ENCODE measurements at regions not wholly inside any gene's neighbourhood (a gene's known extent, or its start where the extent isn't known, plus 50 kb on each side); places are given as distances from the start of the nearest gene placed in this dataset.

DNA sequence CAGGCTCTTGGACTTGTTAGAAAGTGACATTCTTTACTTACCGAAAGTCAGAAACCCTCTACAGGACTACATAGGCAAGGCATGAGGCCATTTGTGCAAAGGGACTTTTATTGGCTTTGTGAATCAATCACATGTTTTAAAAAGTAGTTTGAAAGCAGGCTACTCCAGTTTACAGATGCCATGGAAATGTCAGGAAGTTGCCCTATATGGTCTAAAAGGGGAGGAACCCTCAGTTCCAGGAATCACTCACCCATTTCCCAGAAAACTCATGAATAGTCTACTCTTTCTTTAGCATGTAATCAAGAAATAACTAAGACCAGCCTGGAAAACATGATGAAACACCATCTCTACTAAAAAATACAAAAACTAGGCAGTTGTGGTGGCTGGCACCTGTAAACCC is 51.0 kb upstream of the MKRN3 start:
- Histone ChIP-seq H3K4me2 (ENCODE audit: low read depth, low read length, poor library complexity, severe bottlenecking) (no peak overlapping the region), H3K36me3 (ENCODE audit: insufficient read depth, low read length) (no peaks in the 10 kb centered on the region), H3K9ac (ENCODE audit: low read length) (no peak overlapping the region), H3K4me1 (ENCODE audit: low read length) (no peaks in the 10 kb centered on the region), H2AFZ (ENCODE audit: low read length) (no peak overlapping the region), H3K27me3 (ENCODE audit: low read length) (no peaks in the 10 kb centered on the region), H3K9me3 (ENCODE audit: low read length) (peaks cover 3% of the 10 kb centered on the region; the same call in 1 of the 2 replicates), H3K79me2 (ENCODE audit: low read length) (no peaks in the 10 kb centered on the region), H3K4me3 (ENCODE audit: low read length) (no peak overlapping the region), H4K20me1 (ENCODE audit: insufficient read depth, low read depth, low read length) (no peaks in the 10 kb centered on the region), H3K9me2 (replicated peaks; ENCODE audit: insufficient read depth, low read length) (no peaks in the 10 kb centered on the region), H3K27ac (ENCODE audit: low read length) (no peak overlapping the region)
- DNase-seq: no peak

DNA sequence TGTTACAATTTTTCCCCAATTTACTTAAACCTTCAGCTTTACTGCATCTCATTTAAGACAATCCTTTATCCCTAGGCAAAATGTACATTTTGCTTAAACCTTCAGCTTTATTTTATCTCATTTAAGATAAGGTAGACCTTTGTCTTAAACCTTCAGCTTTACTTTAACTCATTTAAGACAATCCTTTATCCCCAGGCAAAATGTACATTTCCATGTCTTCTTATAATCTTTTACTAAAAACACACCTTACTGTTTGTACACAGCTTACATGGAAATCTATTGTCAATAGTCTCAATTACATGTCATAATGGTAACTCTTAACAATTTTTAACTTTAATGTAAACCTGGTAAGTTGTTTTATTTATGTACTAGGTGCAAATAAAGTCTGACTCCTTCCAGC is 58.7 kb upstream of the MKRN3 start:
- Histone ChIP-seq H3K9me2 (replicated peaks; ENCODE audit: insufficient read depth, low read length) (no peaks in the 10 kb centered on the region), H3K4me3 (ENCODE audit: low read length) (no peak overlapping the region), H3K4me2 (ENCODE audit: low read depth, low read length, poor library complexity, severe bottlenecking) (no peak overlapping the region), H3K9me3 (ENCODE audit: low read length) (peaks cover 4% of the 10 kb centered on the region; the same call in 1 of the 2 replicates), H3K4me1 (ENCODE audit: low read length) (no peaks in the 10 kb centered on the region), H4K20me1 (ENCODE audit: insufficient read depth, low read depth, low read length) (no peaks in the 10 kb centered on the region), H3K9ac (ENCODE audit: low read length) (no peak overlapping the region), H3K36me3 (ENCODE audit: insufficient read depth, low read length) (no peaks in the 10 kb centered on the region), H3K27ac (ENCODE audit: low read length) (no peak overlapping the region), H3K27me3 (ENCODE audit: low read length) (no peaks in the 10 kb centered on the region), H2AFZ (ENCODE audit: low read length) (no peak overlapping the region), H3K79me2 (ENCODE audit: low read length) (no peaks in the 10 kb centered on the region)
- DNase-seq: no peak

DNA sequence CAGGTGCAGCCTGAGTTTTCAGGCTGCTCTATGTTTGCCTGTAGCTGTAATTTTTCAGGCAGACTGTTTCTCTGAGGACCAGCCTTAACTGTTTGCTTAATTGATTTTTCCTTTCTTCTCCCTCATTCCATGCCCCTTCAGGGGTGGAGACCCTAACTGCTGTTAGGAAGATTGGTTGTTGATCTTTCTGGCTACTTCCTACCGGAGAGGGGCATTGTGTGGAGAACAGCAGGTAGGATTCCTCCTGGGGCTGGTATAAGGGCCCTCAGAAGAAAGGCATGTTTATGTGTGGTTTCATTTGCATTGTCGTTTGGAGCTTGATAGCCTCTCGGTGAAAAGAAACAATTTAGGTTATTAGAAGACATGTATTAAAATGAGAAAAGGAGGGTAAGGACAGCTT is 56.9 kb upstream of the GOLGA6L2 start:
- Histone ChIP-seq H3K4me2 (ENCODE audit: low read depth, low read length, poor library complexity, severe bottlenecking) (no peak overlapping the region), H3K9ac (ENCODE audit: low read length) (no peak overlapping the region), H3K79me2 (ENCODE audit: low read length) (no peaks in the 10 kb centered on the region), H3K4me1 (ENCODE audit: low read length) (no peaks in the 10 kb centered on the region), H3K36me3 (ENCODE audit: insufficient read depth, low read length) (no peaks in the 10 kb centered on the region), H3K4me3 (ENCODE audit: low read length) (no peak overlapping the region), H3K9me2 (replicated peaks; ENCODE audit: insufficient read depth, low read length) (no peaks in the 10 kb centered on the region), H3K27ac (ENCODE audit: low read length) (no peak overlapping the region), H4K20me1 (ENCODE audit: insufficient read depth, low read depth, low read length) (no peaks in the 10 kb centered on the region), H3K9me3 (ENCODE audit: low read length) (no peaks in the 10 kb centered on the region), H2AFZ (ENCODE audit: low read length) (no peak overlapping the region), H3K27me3 (ENCODE audit: low read length) (no peaks in the 10 kb centered on the region)
- DNase-seq: no peak

DNA sequence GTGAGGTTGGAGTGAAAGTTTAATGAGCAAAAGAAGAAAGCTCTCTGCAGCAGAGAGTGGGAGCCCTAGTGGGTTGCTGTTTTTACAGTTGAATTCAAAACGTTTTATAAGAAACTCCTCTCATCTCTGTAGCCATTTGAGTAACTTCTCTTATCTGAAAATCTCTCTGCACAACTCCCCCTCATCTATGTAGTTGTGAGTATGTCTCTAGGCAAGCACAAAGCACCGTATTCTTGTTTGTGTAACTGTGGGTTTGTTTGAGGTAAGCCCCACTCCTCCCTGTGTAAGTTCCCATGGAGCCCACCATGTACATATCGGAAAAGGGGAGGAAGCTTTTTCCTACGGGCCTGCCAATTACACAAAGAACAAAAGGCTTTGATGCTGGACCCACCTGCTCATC is 56.5 kb upstream of the GOLGA6L2 start:
- Histone ChIP-seq H3K27ac (ENCODE audit: low read length) (no peak overlapping the region), H3K4me2 (ENCODE audit: low read depth, low read length, poor library complexity, severe bottlenecking) (no peak overlapping the region), H3K79me2 (ENCODE audit: low read length) (no peaks in the 10 kb centered on the region), H3K9me2 (replicated peaks; ENCODE audit: insufficient read depth, low read length) (no peaks in the 10 kb centered on the region), H3K4me1 (ENCODE audit: low read length) (no peaks in the 10 kb centered on the region), H3K9ac (ENCODE audit: low read length) (no peak overlapping the region), H3K36me3 (ENCODE audit: insufficient read depth, low read length) (no peaks in the 10 kb centered on the region), H4K20me1 (ENCODE audit: insufficient read depth, low read depth, low read length) (no peaks in the 10 kb centered on the region), H3K9me3 (ENCODE audit: low read length) (no peaks in the 10 kb centered on the region), H3K27me3 (ENCODE audit: low read length) (no peaks in the 10 kb centered on the region), H3K4me3 (ENCODE audit: low read length) (no peak overlapping the region), H2AFZ (ENCODE audit: low read length) (no peak overlapping the region)
- no peak for DNase-seq

DNA sequence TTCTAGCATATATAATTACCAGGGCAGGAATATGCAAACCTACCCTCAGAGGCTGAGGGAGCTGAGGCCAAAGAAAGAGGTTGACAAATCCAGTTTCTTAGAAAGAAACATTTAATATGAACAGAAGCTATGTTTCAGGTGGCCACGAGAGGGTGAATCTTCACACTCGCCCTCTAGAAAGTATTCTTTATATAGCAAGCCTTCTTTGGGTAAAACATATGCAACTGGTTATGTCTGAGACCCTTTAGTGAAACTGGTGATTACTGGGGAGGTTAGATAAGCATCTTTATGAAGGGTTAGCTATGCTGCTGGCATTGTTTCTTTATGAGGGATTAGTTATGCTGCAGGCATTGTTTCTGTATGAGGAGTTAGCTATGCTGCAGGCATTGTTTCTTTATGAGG is 50.7 kb upstream of the GOLGA6L2 start:
- no peaks in the 10 kb centered on the region for H3K79me2 ChIP-seq (ENCODE audit: low read length)
- H3K9me2 ChIP-seq (replicated peaks; ENCODE audit: insufficient read depth, low read length): no peaks in the 10 kb centered on the region
- H3K9ac ChIP-seq (ENCODE audit: low read length): no peak overlapping the region
- H3K4me3 ChIP-seq (ENCODE audit: low read length): no peak overlapping the region
- no peaks in the 10 kb centered on the region for H3K36me3 ChIP-seq (ENCODE audit: insufficient read depth, low read length)
- H3K4me2 ChIP-seq (ENCODE audit: low read depth, low read length, poor library complexity, severe bottlenecking): no peak overlapping the region
- no peak overlapping the region for H3K27ac ChIP-seq (ENCODE audit: low read length)
- peak; percentile 64 for DNase-seq
- H4K20me1 ChIP-seq (ENCODE audit: insufficient read depth, low read depth, low read length): no peaks in the 10 kb centered on the region
- H3K9me3 ChIP-seq (ENCODE audit: low read length): no peaks in the 10 kb centered on the region
- H3K27me3 ChIP-seq (ENCODE audit: low read length): no peaks in the 10 kb centered on the region
- H2AFZ ChIP-seq (ENCODE audit: low read length): no peak overlapping the region
- no peaks in the 10 kb centered on the region for H3K4me1 ChIP-seq (ENCODE audit: low read length)

All from Karpas-422 (cell line).